GM21723 (cell line): ENCODE measurements at regions not wholly inside any gene's neighbourhood (a gene's known extent, or its start where the extent isn't known, plus 50 kb on each side); places are given as distances from the start of the nearest gene placed in this dataset.
A peak's percentile ranks its signal among the peaks of the same experiment; 100 is the strongest.

Source experiments
- ATAC-seq: cut with Tn5 transposase; IDR thresholded peaks from one replicate; pipeline ENCODE4 v1.9.1; 2021; ENCODE audit warnings: mild to moderate bottlenecking, moderate library complexity; ENCODE audit not compliant: unreplicated experiment

DNA sequence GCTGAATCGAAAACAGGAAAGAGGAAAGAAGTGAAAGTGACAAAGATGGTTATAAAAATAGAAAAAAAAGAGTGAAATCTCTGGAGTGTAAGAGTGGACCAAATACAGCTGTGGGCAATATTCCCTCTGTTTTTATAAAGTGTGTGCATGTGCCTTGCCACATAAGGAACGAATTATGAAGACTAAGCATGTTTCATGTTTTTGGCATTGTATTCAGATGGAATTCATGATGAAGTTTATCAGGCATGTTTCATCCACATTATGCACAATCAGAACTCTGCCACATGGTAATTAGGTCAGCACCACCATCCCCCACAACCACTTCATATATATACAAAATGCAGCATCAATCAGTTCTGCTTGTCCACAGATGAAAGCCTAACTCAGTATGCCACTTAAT lies 348.0 kb downstream of the ZNF608 start:
- no peak for ATAC-seq

DNA sequence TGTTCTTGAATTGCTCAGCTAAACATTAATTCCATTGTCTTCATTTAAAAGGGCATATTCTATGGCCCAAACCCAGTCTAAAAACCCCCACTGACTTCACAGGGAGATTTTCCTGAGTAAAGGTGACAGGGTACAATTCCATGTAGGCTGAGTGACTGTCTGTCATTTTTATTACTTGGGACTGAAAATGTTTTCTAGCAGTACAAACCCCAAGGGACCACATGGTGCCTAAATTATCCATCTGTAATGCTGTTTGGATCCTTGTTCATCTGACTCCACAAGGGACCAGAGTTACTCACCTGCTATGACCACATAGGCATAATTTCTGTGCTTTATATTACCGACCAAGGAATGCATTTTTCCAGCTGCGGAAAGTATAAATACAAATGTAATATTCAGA lies 349.1 kb downstream of the ZNF608 start:
- no peak for ATAC-seq

DNA sequence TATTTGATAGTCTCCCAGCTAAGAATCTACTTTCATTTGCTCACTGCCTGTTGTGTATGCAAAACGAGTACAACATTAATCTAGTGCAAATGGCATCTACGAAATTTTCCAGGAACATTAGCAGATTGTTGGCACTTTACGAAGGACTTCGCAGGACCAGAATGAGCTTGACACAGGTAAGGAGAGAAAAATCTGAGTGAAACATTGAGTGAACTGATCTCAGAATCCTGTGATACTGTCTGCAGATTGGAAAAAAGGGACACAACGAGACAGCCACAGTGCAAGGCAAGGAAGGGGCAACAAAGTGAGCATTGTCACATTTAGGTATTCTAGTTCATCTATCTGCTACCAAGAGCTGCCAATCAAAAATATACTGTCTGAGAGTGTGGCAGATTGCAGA lies 350.5 kb downstream of the ZNF608 start:
- ATAC-seq: no peak

DNA sequence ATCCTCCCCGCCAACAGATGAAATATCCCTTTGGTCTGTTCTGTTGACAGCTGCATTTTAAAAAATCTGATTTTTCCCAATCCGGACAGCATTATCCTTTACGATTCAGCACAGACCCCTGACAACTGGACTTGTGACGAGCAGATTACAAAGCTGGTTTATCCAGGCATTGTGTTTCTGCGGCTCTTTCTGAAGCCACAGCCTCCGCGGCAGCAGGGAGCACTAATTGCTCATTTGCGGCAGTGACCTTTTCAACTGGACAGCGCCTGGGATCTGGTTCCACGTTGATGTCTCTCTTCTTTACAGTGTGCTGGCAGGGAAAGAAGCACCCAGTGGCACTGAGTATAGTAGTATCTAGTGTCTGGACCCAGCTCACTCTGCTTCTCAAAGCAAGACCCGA lies 351.2 kb downstream of the ZNF608 start:
- ATAC-seq: no peak

DNA sequence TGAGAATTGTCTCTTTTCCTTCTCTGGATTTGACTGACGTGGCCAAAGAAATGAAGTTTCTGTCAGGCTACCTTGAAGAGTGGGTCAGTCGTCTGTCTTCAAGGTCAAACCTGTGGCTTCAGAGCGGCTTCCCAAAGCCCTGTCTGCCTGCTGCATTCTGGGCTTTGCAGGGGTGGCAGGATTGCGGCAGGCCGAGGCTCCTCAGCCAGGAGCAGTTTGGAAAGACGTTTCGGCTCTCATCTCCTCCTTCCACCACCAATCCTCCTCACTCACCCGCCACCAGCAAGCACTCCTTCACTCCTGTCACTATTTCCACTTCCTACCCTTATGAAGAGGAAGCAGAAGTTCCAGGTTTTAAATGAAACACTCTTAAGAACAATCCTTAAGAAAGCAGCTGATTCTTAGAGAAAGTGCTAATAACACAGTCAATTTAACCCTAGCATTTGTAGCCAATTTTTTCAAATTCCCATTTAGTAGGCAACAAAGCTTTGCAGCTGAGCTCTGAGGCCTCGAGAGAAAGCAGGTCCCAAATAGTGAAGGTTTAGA lies 351.7 kb downstream of the ZNF608 start:
- no peak for ATAC-seq

DNA sequence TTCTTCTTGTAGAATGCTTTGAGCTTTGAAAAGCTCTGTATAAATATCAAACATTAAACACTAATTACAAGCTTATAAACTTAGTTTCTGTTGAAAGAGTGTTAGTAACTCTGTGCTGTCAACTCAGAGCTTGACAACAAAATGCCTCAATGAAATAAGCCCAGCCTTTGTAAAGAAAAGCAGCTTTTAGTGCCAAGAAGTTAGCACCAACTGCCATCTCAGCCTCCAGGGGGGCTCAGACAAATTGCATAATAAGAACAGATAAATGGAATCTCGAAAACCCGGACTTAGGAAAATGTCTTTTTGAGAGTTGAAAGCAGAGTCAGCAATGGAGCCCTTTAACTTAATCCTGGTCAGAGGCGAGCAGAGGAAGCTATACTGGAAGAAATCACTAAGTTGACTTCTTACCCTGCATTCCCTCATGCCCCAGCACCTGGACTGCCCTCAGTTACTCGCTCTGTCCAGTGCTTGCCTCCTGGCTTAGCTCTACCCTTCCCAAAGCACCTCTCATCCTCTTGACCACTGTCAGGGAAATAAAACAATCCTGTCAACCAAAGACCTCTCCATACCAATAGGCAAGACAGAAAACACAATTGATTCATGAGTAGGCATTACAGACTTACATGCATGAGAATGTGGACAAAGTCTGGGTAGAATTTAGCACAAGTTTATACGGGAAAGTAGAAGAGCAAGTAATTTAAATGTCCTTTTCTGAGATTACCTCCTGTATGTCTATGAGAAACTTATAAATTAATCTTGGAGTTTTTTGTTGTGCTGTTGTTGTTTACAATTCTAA lies 352.7 kb downstream of the ZNF608 start:
- ATAC-seq: no peak

DNA sequence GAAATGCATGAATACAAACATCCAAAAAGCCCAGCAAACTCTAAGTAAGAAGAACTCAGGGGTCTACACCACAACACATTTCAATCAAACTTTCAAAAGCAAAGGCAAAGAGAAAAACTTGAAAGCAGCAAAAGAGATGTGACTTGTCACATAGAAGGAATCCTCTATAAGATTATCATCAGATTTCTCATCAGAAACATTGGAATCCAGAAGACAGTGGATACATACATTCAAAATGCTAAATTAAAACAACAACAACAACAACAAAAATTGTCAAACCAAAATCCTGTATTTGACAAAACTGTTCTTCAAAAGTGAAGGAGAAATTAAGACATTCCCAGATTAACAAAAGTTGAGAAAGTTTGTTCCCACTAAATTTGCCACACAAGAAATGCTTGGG lies 362.7 kb downstream of the ZNF608 start:
- no peak for ATAC-seq

DNA sequence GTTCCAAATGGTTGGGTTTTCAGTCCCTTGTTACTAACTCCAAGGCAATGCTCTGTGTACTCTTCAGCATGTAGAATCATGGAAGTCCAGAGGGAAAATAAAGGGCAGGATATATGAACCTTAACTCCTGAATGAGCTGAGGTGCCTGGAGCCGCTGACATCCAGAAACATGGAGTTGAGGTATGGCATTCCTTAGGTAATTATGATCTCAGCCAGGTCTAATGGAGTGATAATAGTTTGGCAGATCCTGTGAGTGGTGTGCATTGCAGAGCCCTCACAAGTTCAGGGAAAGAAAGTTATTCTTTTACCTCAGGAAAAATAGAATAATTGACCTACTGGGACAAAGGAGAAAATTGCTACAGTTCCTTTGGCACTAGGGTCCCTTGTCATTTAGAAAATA lies 369.1 kb downstream of the ZNF608 start:
- ATAC-seq: no peak

DNA sequence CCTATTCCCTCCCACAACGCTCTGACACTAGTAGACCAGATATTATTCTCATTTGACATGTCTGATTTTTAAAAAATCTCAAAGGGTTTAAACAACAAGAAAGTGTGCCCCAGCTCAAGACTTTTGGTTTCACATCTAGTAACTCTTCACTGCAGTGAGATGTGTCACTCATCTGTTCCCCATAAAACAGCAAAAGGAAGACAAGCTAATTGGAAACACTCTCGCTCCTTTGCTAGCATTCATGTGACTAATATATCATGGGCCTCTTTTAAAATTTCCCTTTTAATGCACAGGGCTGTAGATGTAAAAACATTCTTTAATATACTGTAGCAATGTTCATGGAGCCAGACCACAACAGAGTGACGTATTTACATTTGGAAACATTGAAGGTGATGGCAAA lies 372.6 kb downstream of the ZNF608 start:
- ATAC-seq: peak; percentile 67

DNA sequence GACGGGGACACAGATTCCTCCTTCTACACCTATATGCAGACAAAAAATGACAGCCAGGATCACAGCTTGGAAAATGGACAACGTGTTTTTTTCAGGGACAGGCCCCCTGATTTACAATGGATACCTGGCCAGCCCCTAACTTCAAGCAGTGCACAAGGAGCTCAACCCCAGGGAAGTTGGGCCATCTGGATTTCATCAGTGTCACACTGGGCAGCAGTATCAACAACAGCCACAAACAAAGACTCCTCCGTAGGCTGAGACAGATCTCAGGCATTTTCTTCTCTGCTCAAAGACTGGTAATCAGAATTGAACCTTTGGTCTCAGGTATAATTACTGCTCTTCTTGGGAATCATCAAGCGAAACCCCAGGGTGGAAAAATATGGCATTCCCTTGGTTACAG lies 374.0 kb downstream of the ZNF608 start:
- no peak for ATAC-seq

DNA sequence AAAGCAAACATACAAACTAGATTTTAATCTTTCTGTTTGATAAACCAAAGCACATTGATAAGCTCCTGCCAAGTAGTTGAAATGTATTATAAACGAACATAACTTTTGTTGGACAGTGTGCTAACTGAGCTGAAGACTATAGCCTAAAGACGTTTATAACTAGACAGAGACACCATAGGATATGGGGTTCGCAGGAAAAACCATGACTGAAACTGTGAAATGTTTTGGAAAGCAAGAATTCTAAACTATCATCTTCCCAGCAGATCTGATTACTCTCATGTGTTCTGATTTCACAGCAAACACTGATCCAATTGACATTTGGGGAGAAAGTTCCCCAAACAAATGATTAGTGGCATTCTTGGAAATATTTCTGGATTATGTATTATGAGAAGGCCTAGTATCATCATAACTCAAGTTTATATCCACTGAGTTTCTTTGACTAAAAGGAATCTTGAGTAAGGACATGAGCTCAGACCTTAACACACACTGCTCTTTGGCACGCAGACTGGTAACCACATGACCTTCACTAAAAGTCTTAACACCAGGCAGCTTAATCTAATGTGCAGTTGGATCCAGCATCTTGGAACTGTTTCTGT lies 375.2 kb downstream of the ZNF608 start:
- no peak for ATAC-seq

DNA sequence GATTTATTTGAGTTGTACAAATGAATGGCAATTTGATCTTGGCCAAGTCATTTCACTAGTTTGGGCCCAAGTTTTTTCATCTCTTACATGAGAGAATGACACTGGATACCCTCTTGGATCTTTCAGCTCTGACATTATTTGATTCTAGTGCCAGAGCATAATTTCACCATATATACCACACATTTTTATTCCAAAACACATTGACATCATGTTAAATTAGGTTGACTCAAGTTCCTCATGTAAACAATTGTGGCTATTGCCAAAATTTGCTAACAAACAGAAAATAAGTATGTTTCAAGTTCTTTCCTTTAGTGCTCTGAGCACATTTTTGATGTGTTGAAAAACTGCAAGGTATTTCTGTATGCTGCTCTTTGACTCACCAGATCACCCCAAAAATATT lies 375.8 kb downstream of the ZNF608 start:
- ATAC-seq: no peak

DNA sequence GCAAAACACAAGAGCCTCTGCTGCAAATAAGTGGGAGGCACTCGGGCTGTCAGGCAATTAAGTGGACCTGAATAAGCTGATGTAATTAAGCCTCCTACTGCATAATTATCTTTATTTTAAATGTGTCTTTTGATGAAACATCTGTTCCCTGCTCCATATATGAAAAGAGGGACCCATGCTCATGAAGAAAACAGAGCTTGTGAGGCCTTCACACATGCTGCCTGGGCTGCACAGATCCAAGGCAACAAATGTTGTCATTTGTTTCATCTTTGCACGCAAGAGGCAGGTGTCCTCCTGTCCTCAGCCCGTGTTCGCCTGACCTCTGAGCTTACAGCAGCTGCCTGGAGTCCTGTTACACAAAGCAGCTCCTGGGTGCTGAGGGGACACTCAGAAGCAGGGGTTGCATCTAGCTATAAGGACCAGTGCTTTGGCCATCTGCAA lies 381.1 kb downstream of the ZNF608 start:
- no peak for ATAC-seq

DNA sequence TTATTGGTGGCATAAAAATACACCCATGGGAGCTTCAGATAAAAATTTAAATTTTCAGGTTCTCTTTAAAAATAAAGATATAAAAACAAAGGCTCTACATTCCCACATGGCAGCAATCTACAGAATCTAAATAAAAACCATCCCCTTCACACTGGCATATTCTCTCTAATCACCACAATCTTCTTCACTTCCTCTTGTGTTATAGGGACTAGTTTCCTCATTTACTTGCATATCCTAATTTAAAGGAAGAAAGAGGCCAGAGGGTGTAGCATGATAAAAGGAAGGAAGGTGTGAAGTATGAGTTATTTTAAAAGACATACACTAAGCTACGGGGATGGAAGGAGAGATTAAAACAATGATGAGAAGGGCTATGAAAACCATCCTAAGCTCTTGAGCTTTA lies 390.5 kb downstream of the ZNF608 start:
- ATAC-seq: no peak

DNA sequence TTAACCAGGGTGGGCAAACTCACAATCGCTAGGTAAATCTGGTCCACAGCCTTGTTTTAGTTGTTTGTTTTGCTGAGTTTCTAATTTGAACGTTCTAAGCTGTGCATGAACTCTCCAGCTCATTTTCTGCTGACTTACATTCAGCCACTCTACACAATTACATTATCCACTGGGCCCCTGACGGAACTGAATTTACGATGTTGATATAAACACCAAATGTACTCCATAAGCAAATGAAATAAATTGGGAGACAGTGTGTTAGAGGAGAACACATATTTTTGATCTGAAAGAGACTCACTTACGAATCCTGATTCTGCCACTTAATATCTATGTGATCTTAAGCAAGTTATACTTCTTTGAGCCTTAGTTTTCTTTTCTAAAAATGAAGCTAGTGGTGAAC lies 393.4 kb downstream of the ZNF608 start:
- ATAC-seq: no peak

DNA sequence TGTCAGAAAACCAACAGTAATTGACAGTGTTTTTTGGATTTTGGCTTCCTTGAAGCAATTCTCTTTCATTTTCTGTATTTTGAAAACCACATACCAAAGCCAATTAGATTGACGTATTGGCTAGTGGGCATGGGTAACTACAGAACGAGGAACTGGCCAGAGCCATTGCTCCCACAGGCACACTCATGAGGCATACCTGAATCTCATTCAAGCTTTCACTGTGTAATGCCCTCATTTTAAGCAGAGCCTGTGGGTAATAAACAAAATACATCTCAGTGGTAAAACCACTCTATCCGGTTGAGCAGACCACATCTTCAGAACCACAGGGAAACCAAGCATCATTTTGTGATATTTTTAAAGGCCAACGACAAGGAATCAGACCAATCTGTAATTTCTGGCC lies 394.1 kb downstream of the ZNF608 start:
- no peak for ATAC-seq

DNA sequence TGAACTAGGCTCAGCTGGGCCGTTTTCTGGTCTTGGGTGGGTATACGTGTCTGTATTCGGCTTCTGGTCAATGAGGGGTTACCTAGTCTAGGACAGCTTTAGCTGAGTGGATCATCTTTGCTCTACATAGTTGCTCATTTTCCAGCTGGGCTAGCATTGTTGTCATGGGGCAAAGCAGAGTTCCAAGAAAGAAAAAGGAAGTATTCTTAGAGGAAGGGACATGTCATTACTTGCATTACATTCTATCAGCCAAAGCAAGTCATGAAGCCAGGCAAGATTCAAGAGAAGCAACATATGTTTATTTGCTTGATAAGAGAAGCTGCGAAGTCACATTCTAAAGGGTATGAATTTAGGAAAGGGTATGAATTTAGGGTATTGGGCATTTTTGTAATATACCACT lies 396.5 kb downstream of the ZNF608 start:
- ATAC-seq: no peak

DNA sequence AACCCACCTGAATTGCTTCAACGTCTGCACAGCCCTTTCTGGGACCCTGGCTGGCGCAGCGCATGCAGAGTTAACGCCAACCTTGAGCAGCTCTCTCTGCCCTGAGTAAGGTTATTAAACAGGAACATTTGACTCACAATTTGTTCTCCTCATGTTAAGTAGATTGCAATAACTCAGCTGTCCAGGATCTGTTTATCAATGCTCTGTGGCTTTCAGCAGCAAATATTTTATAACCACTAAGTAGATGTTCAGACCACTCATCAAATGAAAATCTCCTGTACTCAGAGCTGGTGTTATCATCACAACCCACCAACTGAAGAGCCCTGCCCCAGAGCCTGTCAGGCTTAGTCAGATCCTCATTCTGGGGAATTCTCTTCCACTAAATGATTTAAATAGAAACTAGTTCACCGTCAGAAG lies 403.0 kb downstream of the ZNF608 start:
- no peak for ATAC-seq

DNA sequence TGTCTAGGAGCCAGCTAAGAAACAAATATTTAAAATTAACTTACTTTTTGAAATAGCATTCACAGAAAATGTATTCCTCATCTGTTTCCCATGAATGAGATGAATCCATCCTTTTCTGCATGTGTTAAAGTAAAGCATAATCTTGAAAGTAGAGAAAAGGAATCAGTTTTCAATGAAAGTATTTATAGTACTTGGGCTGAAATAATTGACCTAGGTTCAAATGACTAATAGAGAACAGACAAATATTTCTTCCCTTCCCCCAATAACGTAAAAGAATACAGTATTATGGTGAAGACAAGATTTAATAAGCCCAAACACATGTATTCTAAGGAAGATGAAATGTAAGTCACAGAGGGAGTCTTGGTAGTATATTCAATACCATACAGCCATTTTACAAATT lies 403.5 kb downstream of the ZNF608 start:
- no peak for ATAC-seq

DNA sequence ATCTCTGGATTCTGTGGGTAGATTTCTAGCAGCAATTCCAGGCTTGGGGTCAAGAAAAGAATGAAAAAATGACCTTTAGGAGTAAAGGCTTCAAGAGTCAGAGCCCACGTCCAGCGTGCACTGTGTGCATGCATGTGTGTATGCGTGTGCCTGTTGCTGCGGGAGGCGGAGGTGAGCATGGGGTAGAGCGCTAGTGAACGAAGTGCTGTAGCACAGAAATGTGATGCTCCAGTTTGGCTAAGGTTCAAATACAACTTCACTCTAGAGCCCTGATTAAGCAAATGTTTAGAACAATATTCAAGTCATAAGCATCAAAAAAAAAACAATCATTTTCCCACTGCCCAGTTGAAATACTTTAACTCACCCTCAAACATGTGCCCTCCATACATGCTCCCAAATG lies 403.9 kb downstream of the ZNF608 start:
- no peak for ATAC-seq

DNA sequence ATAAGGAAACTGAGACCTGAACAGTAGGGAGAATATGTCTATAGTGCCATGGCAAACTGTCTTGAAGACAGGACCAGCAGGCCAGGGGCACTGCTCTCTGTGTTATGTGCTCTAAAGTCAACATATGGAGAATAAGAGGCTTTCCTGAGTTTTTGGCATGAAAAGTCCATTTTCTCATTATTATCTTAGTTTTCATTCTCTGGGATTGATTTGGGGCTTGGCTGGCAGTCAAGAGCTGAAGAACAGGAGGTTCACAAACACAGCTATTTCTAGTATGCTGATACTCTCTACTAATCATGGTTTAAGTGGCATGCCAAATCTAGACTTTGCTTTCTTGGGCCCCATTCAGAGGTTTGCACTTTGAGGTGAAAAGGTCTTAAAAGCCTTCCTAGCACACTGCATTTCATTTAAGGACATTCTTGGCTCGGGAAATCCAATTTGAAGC lies 404.4 kb downstream of the ZNF608 start:
- ATAC-seq: no peak

DNA sequence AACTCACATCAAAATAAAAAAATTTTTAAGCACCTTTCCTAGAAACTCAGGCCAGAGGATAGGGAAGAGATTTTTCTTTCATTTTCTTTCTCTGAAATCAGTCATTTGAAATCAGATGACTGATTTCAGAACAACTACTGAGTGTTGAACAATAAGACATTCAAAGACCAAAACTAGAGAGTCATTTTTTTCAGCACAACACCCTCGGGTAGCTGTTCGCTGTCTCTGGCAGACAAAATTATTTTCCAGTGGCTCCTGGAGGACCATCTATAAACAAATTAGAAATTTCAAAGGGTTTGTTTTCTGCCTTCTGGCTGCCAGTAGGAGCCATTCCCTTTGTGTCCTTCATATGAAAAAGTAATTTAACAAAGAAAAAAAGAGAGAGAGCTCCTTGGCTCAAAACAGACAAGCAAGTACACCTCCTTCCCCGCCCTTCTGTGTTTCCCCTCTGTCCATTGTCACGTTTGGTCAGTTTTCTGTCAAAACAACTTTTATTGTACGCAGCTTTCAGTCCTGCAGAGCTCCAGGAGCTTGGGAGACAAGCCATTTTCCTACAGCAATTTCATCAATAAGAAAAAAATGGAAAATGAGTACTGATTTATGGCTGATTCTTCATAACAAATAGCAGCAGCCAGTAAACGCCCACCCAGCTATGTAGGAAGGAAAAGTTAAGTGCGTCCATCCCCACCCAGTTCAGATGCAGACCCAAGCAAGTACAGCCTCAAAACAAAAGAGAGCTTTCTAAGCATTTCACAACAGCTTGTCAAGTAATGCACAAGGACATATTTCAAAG lies 405.2 kb downstream of the ZNF608 start:
- no peak for ATAC-seq
